ENCODE measurements at regions not wholly inside any gene's neighbourhood (a gene's known extent, or its start where the extent isn't known, plus 50 kb on each side); places are given as distances from the start of the nearest gene placed in this dataset.
A peak's percentile ranks its signal among the peaks of the same experiment; 100 is the strongest.

DNA sequence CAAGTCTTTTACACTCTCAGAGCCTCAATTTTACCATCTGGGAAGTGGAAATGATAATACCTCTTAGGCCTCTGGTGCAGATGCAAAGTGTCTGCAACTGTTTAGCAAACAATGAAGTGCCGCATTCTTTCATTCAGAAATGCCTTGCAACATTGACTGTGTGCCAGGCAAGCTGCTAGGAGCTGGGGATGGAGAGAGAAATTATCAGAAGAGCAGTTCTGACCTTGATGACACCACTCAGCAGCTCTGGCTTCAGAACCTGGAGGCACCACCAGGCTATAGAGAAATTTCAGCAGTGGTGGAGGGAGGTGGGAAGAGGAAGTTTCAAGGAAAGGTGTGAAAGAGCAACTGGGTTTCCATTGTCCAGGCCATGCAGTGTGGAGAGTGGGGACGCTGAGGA, 78.1 kb upstream of the HABP2 start:
- intact Hi-C loops (cut with DNase I; ENCODE audit: low total_unique reads): no loop called here
- Histone ChIP-seq H3K27me3 (no peaks in the 10 kb centered on the region), H3K9me3 (peaks cover 7% of the 10 kb centered on the region in 2 donors), H3K36me3 (no peaks in the 10 kb centered on the region), H3K27ac (peak overlapping the region; percentile 82 to 84), H3K4me3 (no peak overlapping the region), H3K4me1 (peaks cover 6 to 16% of the 10 kb centered on the region in 2 donors)
- TF ChIP-seq POLR2AphosphoS5 (IDR thresholded peaks at IDR 0.05): no peak
- TF ChIP-seq, protein P1, sequence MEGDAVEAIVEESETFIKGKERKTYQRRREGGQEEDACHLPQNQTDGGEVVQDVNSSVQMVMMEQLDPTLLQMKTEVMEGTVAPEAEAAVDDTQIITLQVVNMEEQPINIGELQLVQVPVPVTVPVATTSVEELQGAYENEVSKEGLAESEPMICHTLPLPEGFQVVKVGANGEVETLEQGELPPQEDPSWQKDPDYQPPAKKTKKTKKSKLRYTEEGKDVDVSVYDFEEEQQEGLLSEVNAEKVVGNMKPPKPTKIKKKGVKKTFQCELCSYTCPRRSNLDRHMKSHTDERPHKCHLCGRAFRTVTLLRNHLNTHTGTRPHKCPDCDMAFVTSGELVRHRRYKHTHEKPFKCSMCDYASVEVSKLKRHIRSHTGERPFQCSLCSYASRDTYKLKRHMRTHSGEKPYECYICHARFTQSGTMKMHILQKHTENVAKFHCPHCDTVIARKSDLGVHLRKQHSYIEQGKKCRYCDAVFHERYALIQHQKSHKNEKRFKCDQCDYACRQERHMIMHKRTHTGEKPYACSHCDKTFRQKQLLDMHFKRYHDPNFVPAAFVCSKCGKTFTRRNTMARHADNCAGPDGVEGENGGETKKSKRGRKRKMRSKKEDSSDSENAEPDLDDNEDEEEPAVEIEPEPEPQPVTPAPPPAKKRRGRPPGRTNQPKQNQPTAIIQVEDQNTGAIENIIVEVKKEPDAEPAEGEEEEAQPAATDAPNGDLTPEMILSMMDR (IDR thresholded peaks at IDR 0.05): no peak
- no peak for DNase-seq (ENCODE audit: low spot score in 2 of 2)

DNA sequence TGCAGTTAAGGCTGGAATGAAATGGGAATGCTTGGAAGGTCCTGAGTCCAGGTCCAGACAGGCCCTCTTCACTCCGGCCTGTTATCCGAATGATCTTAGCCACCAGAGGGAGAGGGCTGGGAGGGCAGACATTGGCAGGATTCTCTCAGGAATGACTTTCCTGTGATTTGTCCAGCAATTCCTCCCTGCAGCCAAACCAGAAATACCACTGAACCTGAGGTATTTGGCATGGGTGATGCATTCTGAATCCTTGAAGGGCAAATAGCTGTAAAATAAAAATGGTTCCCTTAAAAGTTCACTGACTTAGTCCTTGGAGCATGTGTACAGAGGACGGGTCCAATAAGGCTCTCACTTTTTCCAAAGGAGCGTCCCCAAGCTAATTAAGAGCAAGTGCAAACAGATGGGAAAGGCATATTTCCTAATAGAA, 77.5 kb upstream of the HABP2 start:
- H3K9me3 ChIP-seq: peaks cover 8 to 13% of the 10 kb centered on the region in 2 donors
- H3K27ac ChIP-seq: peak overlapping the region; percentile 82 to 84
- DNase-seq (ENCODE audit: low spot score in 2 of 2): peak in 1 of 2 donors; percentile 85
- H3K4me1 ChIP-seq: peaks cover 6 to 16% of the 10 kb centered on the region in 2 donors
- no peak overlapping the region for H3K4me3 ChIP-seq
- TF ChIP-seq POLR2AphosphoS5 (IDR thresholded peaks at IDR 0.05): peak in 2 of 3 donors; percentile 48 to 57
- TF ChIP-seq POLR2A (IDR thresholded peaks at IDR 0.05): no peak
- TF ChIP-seq, protein P1 (IDR thresholded peaks at IDR 0.05): peak in 2 of 3 donors; percentile 31 to 43
- intact Hi-C loops (cut with DNase I; ENCODE audit: low total_unique reads): no loop called here
- H3K36me3 ChIP-seq: no peaks in the 10 kb centered on the region
- no peaks in the 10 kb centered on the region for H3K27me3 ChIP-seq

DNA sequence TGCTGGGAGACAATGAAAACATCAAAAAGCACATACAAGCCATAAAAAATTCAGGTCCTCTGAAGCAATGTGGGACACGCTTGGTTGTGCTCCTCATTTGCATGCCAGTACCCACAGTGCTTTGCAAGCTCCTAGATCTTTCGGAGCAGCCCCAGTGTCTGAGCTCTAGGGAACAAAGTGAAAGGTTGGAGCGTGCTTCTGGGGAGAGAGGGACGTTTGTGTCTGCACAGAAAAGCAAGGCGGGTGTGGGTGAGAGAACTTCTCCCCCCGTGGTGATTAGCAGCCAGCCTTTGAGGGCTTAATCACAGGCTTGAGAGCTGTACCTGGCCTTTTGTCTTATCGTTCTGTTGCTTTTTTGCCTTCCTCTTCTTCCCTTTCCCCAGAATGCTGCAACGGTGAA, 76.7 kb upstream of the HABP2 start:
- H3K9me3 ChIP-seq: peaks cover 8 to 19% of the 10 kb centered on the region in 2 donors
- intact Hi-C loops (cut with DNase I; ENCODE audit: low total_unique reads): no loop called here
- H3K27ac ChIP-seq: peak overlapping the region; percentile 84 to 91
- no peaks in the 10 kb centered on the region for H3K36me3 ChIP-seq
- TF ChIP-seq POLR2AphosphoS5 (IDR thresholded peaks at IDR 0.05) (no peak), POLR2A (IDR thresholded peaks at IDR 0.05) (no peak)
- TF ChIP-seq, protein P1 (IDR thresholded peaks at IDR 0.05): no peak
- H3K4me1 ChIP-seq: peaks cover 6 to 16% of the 10 kb centered on the region in 2 donors
- H3K27me3 ChIP-seq: no peaks in the 10 kb centered on the region
- peak in 1 of 2 donors; percentile 56 for DNase-seq (ENCODE audit: low spot score in 2 of 2)
- peak overlapping the region in 2 of 3 donors; percentile 21 to 34 for H3K4me3 ChIP-seq

DNA sequence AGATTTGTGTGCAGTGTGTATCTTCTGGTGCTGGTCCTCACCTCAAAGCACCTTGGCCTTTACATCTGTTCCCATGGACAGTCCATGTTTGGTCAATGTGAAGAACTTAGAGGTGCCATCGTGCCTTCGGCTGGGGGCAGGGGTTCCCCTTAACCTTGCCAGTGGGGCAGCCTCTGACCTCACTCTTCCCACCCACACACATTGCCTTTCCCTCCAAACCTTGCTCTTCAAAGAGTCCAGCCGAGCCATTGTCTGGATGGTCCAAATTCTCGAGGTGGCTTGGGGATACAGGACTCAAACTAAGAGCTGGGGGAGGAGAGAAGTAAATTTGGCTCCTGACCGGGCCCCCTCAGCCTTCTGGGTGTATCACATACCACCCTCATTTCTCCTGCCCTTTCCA, 76.2 kb upstream of the HABP2 start:
- intact Hi-C loops (cut with DNase I; ENCODE audit: low total_unique reads): loop anchor here (1.0 kb wide), 1 partner anchor 24 kb away; no protein-coding TSS in a partner anchor
- Histone ChIP-seq H3K9me3 (peaks cover 8 to 19% of the 10 kb centered on the region in 2 donors), H3K27ac (peak overlapping the region; percentile 84 to 91), H3K27me3 (no peaks in the 10 kb centered on the region), H3K36me3 (no peaks in the 10 kb centered on the region), H3K4me1 (peaks cover 6 to 16% of the 10 kb centered on the region in 2 donors), H3K4me3 (peak overlapping the region in 2 of 3 donors; percentile 21 to 34)
- DNase-seq (ENCODE audit: low spot score in 2 of 2): no peak
- TF ChIP-seq, protein P1 (IDR thresholded peaks at IDR 0.05): no peak
- TF ChIP-seq POLR2A (IDR thresholded peaks at IDR 0.05): no peak
- no peak for TF ChIP-seq POLR2AphosphoS5 (IDR thresholded peaks at IDR 0.05)

DNA sequence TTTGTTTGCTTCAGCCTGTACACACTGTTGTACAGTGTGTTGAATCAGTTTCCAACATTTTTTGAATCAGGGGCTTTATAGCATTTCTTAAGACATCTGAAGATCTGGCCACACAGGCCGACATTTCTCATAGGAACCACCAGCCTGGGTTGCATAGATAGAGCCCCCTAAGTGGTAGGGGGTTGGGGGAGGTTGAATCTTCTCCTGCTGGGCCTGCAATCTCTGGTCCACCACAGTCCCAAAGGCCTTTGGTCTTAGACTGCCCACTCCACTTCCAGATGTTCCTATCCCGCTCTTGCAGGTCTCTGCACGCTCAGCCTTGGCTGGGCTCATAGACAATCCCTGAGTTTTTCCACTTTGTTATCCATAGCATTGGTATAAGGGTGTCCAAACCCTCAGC, 75.4 kb upstream of the HABP2 start:
- Histone ChIP-seq H3K27ac (peak overlapping the region; percentile 84 to 91), H3K4me3 (no peak overlapping the region), H3K27me3 (no peaks in the 10 kb centered on the region), H3K9me3 (peaks cover 8 to 19% of the 10 kb centered on the region in 2 donors), H3K36me3 (no peaks in the 10 kb centered on the region), H3K4me1 (peaks cover 6 to 16% of the 10 kb centered on the region in 2 donors)
- intact Hi-C loops (cut with DNase I; ENCODE audit: low total_unique reads): loop anchor here (1.0 kb wide), 1 partner anchor 23 kb away; no protein-coding TSS in a partner anchor
- no peak for DNase-seq (ENCODE audit: low spot score in 2 of 2)
- TF ChIP-seq POLR2A (IDR thresholded peaks at IDR 0.05): no peak
- TF ChIP-seq, protein P1 (IDR thresholded peaks at IDR 0.05): no peak
- TF ChIP-seq POLR2AphosphoS5 (IDR thresholded peaks at IDR 0.05): no peak
